LNCaP clone FGC (cell line): ENCODE measurements at regions not wholly inside any gene's neighbourhood (a gene's known extent, or its start where the extent isn't known, plus 50 kb on each side); places are given as distances from the start of the nearest gene placed in this dataset.

Source experiments
- DNase-seq: peaks from one replicate; pipeline ENCODE4 v3.0.0-alpha.2; 2011; ENCODE audit warnings: low read depth
- H3K4me3 ChIP-seq: 2 replicates; pipeline ENCODE4 v1.5.1; 2011; ENCODE audit warnings: mild to moderate bottlenecking, low read depth, low read length, control low read depth
- TF ChIP-seq, protein P1 (sequence below): IDR thresholded peaks from 2 replicates; pipeline ENCODE4 v1.5.1; 2012; ENCODE audit warnings: mild to moderate bottlenecking; ENCODE audit not compliant: control insufficient read depth, insufficient read depth; ENCODE audit errors: extremely low read depth

DNA sequence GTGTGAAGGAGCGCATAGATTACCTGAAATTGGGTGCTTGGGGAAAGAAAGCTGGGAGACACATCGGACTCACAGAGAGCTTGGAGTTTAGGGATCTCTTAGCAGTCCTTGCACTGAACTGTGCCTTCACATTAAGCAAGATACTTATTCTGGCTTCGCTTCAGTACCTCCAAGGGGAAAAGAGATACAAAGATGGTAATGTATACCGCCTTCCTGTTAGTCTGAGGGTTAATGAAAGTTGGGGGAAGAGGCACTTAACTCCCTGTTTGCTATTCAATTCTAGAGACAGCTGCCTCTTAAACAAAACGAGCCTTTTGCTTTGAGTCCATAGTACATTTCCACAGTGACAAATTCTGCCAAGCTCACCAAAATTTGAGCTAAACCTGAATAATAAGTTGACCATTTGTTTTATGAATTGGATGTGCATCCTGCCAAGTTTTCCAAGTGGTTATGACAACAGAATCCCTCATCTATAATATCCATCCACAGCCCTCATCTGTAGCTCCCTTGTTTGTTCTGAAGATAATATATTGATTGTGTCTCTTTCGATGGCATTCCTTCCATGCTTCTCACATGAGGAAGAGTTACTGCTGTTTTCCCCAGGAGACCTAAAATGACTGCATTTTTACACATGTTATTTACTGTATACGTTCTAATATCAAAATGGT is 287.1 kb upstream of the ATP5MC3 start:
- H3K4me3 ChIP-seq: no peak overlapping the region
- DNase-seq: no peak
- TF ChIP-seq, protein P1, sequence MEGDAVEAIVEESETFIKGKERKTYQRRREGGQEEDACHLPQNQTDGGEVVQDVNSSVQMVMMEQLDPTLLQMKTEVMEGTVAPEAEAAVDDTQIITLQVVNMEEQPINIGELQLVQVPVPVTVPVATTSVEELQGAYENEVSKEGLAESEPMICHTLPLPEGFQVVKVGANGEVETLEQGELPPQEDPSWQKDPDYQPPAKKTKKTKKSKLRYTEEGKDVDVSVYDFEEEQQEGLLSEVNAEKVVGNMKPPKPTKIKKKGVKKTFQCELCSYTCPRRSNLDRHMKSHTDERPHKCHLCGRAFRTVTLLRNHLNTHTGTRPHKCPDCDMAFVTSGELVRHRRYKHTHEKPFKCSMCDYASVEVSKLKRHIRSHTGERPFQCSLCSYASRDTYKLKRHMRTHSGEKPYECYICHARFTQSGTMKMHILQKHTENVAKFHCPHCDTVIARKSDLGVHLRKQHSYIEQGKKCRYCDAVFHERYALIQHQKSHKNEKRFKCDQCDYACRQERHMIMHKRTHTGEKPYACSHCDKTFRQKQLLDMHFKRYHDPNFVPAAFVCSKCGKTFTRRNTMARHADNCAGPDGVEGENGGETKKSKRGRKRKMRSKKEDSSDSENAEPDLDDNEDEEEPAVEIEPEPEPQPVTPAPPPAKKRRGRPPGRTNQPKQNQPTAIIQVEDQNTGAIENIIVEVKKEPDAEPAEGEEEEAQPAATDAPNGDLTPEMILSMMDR: no peak

DNA sequence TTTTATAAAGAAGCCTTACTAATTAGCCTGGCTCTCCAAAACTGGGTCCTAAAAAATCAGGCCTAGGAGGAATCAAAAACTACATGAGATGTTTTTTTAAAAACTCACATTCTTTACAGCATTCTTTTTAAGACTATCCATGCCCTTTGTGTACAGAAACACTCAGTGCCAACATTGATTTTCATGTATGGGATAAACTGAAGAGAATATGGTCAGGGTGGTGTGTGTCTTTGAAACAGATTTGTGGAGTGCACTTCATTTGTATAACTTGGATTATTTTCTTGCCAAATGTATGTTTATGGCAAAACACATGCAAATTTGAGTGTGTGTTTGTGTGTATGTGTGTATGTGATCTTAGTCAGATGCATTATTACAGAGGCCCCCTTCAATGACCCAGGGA is 283.6 kb upstream of the ATP5MC3 start:
- no peak overlapping the region for H3K4me3 ChIP-seq
- TF ChIP-seq, protein P1: no peak
- DNase-seq: no peak

DNA sequence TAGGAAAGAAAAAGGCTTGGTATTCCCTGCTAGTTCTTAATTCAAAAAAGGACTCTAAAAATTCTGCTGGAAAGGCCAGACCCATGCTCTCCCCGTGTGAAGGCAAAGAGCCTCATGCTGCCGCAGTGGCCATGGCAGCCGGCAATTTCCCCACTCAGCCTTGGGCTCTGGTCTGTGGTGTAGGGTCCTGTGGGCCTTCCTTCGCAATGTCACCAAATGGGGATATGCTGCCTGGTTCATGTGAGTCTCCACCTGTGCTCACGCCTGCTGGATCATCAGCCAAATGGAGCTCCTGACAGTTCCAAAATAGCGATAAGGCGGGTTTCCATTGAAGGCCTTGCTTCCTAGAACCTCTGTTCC is 282.8 kb upstream of the ATP5MC3 start:
- no peak for DNase-seq
- TF ChIP-seq, protein P1: no peak
- no peak overlapping the region for H3K4me3 ChIP-seq

DNA sequence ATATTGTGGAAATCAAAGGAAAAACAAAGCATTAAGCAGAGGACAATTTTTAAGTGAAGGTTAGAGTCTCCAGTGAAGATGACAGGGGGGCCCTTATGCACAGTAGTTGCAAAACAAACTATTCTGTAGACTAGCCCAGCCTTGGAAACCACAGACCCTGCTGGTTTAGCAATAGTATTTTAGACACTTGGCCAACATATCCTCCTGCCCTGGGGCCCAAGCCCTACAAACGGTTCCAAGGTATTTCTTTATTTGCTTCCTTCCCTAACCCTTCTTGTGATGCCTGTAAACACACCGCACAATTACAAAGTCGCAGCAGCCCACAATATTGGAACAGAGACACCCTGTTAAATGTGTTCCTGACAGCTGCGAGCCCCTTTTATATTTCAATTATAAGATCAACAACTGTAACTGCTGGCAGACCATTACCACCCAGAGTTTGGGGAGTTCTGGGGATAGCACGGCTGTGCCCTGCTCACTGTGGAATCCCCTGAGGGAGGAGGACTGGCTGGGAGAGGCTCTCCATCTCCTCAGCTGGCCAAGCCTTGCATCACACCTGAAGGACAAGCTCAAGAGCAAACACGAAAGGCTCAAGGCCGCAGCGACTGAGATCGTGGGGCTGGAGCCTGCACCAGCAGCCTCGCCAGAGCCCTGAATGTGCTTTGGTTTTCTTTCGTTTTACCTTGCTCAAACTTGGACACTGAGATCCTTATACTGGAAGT is 282.2 kb upstream of the ATP5MC3 start:
- TF ChIP-seq, protein P1: no peak

DNA sequence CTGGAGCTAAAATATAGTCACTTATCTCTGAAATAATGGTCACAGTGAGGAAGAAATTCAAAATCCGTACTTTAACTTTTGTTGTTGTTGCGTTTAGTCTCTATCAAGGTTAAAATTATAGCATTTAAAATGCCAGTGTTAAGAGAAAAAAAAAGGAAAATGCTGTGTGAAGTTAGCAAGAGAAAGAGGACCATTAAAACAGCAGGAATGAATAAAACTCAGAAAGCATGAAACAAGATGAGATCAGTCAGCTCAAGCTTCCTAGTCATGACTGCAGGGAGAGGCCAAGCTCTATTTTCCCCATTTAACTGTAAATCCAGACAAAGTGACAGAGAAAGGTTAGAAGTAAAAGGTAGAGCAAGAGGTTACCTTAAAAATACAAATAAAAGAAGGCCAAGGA is 281.7 kb upstream of the ATP5MC3 start:
- H3K4me3 ChIP-seq: no peak overlapping the region
- TF ChIP-seq, protein P1: no peak
- no peak for DNase-seq

More for the DNA sequence above, 282.2 kb upstream of the ATP5MC3 start:
- no peak for DNase-seq
- no peak overlapping the region for H3K4me3 ChIP-seq

DNA sequence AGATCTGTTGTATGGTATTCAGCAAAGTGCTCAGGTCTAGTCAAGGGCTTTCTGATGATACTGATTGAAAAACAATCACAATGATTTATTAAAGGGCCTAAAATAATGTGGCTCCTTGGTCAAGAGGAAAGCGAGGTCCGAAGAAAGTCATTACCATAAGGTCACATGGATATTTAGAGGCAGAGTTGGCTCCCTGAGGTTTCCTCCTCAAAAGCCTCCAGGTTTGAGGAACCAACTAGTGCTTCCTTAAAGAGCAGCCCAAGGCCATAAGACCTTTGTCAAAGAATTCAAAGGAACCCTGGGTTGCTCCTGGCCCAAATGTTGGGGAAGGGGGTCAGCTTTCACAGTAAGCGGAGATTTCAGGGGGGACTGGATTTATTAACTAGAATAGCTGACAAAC is 280.7 kb upstream of the ATP5MC3 start:
- no peak for DNase-seq
- no peak overlapping the region for H3K4me3 ChIP-seq
- TF ChIP-seq, protein P1: no peak
